Liver (tissue), 7 donors: ENCODE measurements at regions not wholly inside any gene's neighbourhood (a gene's known extent, or its start where the extent isn't known, plus 50 kb on each side); places are given as distances from the start of the nearest gene placed in this dataset.

Source experiments
- DNase-seq: peaks from one replicate; pipeline ENCODE4 v3.0.0-alpha.2; 2017; ENCODE audit warnings: low spot score
- H3K27ac ChIP-seq, 2 donors: one replicate each; pipeline ENCODE4 v1.7.0; 2013; ENCODE audit warnings: inconsistent platforms in 2 of 2, low read length in 2 of 2, control low read depth in 1 of 2, low read depth in 1 of 2, mild to moderate bottlenecking in 1 of 2
- H3K27me3 ChIP-seq, 4 donors: one replicate each; pipeline versions ENCODE4 v1.6.1 to v1.7.0; 2013; ENCODE audit warnings: low read length in 3 of 4, inconsistent platforms in 1 of 4, mild to moderate bottlenecking in 1 of 4, moderate library complexity in 1 of 4; ENCODE audit not compliant: control insufficient read depth in 4 of 4, insufficient read depth in 4 of 4
- H3K36me3 ChIP-seq, 4 donors: one replicate each; pipeline versions ENCODE4 v1.6.1 to v1.7.0; 2013; ENCODE audit warnings: low read length in 3 of 4, mild to moderate bottlenecking in 3 of 4, low read depth in 1 of 4, moderate library complexity in 1 of 4; ENCODE audit not compliant: control insufficient read depth in 4 of 4, insufficient read depth in 3 of 4
- H3K4me1 ChIP-seq, 4 donors: one replicate each; pipeline versions ENCODE4 v1.6.1 to v1.7.0; 2013; ENCODE audit warnings: low read length in 3 of 4, mild to moderate bottlenecking in 3 of 4, moderate library complexity in 1 of 4; ENCODE audit not compliant: control insufficient read depth in 4 of 4, insufficient read depth in 4 of 4
- H3K4me3 ChIP-seq, 3 donors: one replicate each; pipeline versions ENCODE4 v1.6.1 to v1.7.0; 2013; ENCODE audit warnings: low read length in 3 of 3, control low read depth in 1 of 3, low read depth in 1 of 3, mild to moderate bottlenecking in 1 of 3
- H3K9ac ChIP-seq, 2 donors: one replicate each; pipeline ENCODE4 v1.7.0; 2013; ENCODE audit warnings: low read length in 2 of 2, mild to moderate bottlenecking in 2 of 2, moderate library complexity in 2 of 2, control low read depth in 1 of 2, low read depth in 1 of 2
- H3K9me3 ChIP-seq, 4 donors: one replicate each; pipeline versions ENCODE4 v1.6.1 to v1.7.0; 2013; ENCODE audit warnings: low read length in 3 of 4; ENCODE audit not compliant: control insufficient read depth in 4 of 4
- EGR1 ChIP-seq, 2 donors: IDR thresholded peaks; 2 replicates each; pipeline ENCODE4 v1.6.1; 2016 to 2018; ENCODE audit warnings: antibody characterized with exemption in 2 of 2, low read depth in 2 of 2
- FOXA1 ChIP-seq: IDR thresholded peaks from 2 replicates; pipeline ENCODE4 v1.6.1; 2016; ENCODE audit warnings: antibody characterized with exemption
- GABPA ChIP-seq, 2 donors: IDR thresholded peaks in 1 of 2; conservative IDR thresholded peaks in 1 of 2; 2 replicates each; pipeline ENCODE4 v1.6.1; 2016; ENCODE audit warnings: antibody characterized with exemption in 2 of 2, mild to moderate bottlenecking in 1 of 2, moderate library complexity in 1 of 2
- HNF4A ChIP-seq, 2 donors: conservative IDR thresholded peaks; 2 replicates each; pipeline ENCODE4 v1.6.1; 2016; ENCODE audit warnings: antibody characterized with exemption in 2 of 2, mild to moderate bottlenecking in 2 of 2
- HNF4G ChIP-seq: IDR thresholded peaks from 2 replicates; pipeline ENCODE4 v1.6.1; 2016; ENCODE audit warnings: antibody characterized with exemption
- JUND ChIP-seq, 2 donors: IDR thresholded peaks; 2 replicates each; pipeline ENCODE4 v1.6.1; 2016; ENCODE audit warnings: antibody characterized with exemption in 2 of 2
- NR2F2 ChIP-seq: IDR thresholded peaks from 2 replicates; pipeline ENCODE4 v1.6.1; 2016; ENCODE audit warnings: antibody characterized with exemption
- RAD21 ChIP-seq, 2 donors: IDR thresholded peaks; 2 replicates each; pipeline ENCODE4 v1.6.1; 2016; ENCODE audit warnings: antibody characterized with exemption in 2 of 2, mild to moderate bottlenecking in 2 of 2
- RXRA ChIP-seq, 2 donors: IDR thresholded peaks; 2 replicates each; pipeline ENCODE4 v1.6.1; 2017 to 2018; ENCODE audit warnings: antibody characterized with exemption in 2 of 2, mild to moderate bottlenecking in 1 of 2
- SP1 ChIP-seq: IDR thresholded peaks from 2 replicates; pipeline ENCODE4 v1.6.1; 2018; ENCODE audit warnings: antibody characterized with exemption, mild to moderate bottlenecking
- TAF1 ChIP-seq: conservative IDR thresholded peaks from 2 replicates; pipeline ENCODE4 v1.6.1; 2016; ENCODE audit warnings: antibody characterized with exemption, mild to moderate bottlenecking
- YY1 ChIP-seq: IDR thresholded peaks from 2 replicates; pipeline ENCODE4 v1.6.1; 2016; ENCODE audit warnings: antibody characterized with exemption, mild to moderate bottlenecking
- WGBS: extraction: QIAGEN DNeasy Blood & Tissue Kit; methylation state at CpG from one replicate; pipeline ENCODE4 v1.1.7; 2013; 5-methylcytosine and 5-hydroxymethylcytosine counted together
- TF ChIP-seq, protein P1 (sequence below): IDR thresholded peaks from 2 replicates; pipeline ENCODE4 v1.6.1; 2016; ENCODE audit warnings: antibody characterized with exemption
- TF ChIP-seq, protein P2 (sequence below): IDR thresholded peaks from 2 replicates; pipeline ENCODE4 v1.6.1; 2016; ENCODE audit warnings: antibody characterized with exemption
- TF ChIP-seq, protein P3 (sequence below): IDR thresholded peaks from 2 replicates; pipeline ENCODE4 v1.6.1; 2016; ENCODE audit warnings: antibody characterized with exemption, mild to moderate bottlenecking
- donor health status: healthy.
- donor health status: healthy.
- donor health status: healthy.
- donor health status: healthy.

DNA sequence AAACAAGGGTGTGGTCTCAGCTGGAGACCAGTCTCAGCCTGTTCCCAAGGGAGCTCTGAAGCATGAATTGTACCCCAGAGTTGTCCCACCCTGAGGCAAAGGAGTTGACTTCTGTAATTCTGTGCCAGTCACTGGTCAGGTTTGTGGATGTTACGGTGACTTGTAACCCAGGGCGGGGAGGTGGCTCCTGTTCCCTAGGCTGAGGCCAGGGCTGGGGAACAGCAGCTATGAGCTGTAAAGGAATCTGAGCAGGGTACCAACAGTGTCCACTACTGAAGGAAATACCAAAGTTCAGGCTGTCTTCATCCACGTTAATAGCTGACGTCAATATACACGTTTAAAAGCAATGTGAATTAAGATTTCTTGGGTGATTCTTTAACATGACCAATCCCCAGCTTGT, 266.2 kb downstream of the ABHD5 start:
- DNase-seq, result no peak
- no peak overlapping the region for H3K9ac ChIP-seq
- peaks cover 0 to 3% (median 0%) of the 10 kb centered on the region in 4 donors for H3K27me3 ChIP-seq
- TF ChIP-seq GABPA (IDR thresholded peaks at IDR 0.05 in 1 of 2, conservative IDR thresholded peaks at IDR 0.05 in 1 of 2) (no peak), HNF4G (no peak), SP1 (no peak), RAD21 (IDR thresholded peaks at IDR 0.05) (no peak)
- TF ChIP-seq, protein P1, sequence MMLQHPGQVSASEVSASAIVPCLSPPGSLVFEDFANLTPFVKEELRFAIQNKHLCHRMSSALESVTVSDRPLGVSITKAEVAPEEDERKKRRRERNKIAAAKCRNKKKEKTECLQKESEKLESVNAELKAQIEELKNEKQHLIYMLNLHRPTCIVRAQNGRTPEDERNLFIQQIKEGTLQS, result no peak
- no peaks in the 10 kb centered on the region for H3K36me3 ChIP-seq
- no peak overlapping the region for H3K4me3 ChIP-seq
- H3K9me3 ChIP-seq, result no peaks in the 10 kb centered on the region
- no peak overlapping the region for H3K27ac ChIP-seq
- no peaks in the 10 kb centered on the region for H3K4me1 ChIP-seq
- 74% methylated on average over 5 of the region's 5 CpGs for WGBS

DNA sequence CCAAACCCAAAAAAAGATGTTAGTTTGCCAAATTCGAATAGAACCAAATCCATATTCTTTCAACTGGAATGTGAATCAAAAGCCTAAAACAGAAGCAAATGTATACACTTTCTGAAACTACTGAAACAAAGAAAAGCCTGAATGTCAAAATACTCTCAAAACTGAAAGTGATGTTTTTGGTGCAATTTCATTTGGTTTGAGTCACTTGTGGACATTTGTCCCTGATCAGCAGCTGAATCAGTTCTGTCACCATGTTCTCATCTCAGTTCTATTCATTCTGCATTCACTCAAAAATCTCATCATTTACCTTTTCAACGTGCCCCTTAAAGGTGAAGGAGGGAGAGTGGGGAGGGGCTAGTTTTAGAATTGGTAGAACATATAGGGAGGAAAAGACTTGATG, 266.8 kb downstream of the ABHD5 start:
- TF ChIP-seq YY1 (no peak), FOXA1 (no peak), TAF1 (no peak), NR2F2 (no peak), SP1 (no peak), HNF4A (conservative IDR thresholded peaks at IDR 0.05) (no peak)
- H3K27ac ChIP-seq, result no peak overlapping the region
- H3K27me3 ChIP-seq, result peaks cover 0 to 3% (median 0%) of the 10 kb centered on the region in 4 donors
- DNase-seq, result no peak
- no peak overlapping the region for H3K9ac ChIP-seq
- no peaks in the 10 kb centered on the region for H3K36me3 ChIP-seq
- H3K9me3 ChIP-seq, result no peaks in the 10 kb centered on the region
- H3K4me1 ChIP-seq, result no peaks in the 10 kb centered on the region
- 52% methylated on average over 2 of the region's 2 CpGs for WGBS
- H3K4me3 ChIP-seq, result no peak overlapping the region

DNA sequence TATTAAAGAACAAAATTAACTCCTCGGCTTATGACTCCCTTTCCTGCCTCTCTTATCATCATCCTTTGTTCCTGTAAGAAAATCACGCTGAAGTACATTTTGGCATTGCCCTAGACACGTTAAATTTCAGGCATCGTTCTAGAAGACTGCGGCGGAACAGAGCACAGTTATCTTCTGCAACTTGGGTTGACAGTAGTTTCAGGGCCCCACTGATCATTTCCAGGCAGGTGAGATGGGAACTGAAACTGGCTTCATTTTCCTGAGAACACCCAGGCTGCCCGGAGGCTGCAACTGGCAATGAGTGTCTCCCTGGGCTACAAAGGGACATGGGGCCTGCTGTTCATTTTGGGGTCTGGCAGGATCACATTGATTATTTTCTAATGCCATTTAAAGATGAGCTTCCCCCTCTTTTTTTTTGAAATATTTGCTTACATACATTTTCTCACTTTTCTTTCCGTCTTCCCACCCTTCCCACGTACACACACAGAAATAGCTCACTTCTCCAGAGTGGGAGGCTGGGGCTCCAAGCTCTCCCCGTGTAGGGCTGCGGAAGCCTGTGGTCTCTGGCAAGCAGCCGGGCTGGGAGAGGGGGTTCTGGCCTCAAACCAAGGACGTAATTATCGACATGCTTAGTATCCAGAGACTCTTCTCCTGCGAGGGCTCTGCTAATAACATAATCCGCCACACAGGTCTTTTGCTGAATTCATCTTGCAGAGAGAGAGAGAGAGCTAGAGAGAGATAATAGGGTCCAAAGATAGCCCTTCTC, 267.4 kb downstream of the ABHD5 start:
- Histone ChIP-seq H3K9me3 (no peaks in the 10 kb centered on the region), H3K27ac (no peak overlapping the region), H3K36me3 (no peaks in the 10 kb centered on the region), H3K4me1 (no peaks in the 10 kb centered on the region), H3K27me3 (peaks cover 0 to 3% (median 0%) of the 10 kb centered on the region in 4 donors), H3K4me3 (no peak overlapping the region), H3K9ac (no peak overlapping the region)
- no peak for TF ChIP-seq JUND (IDR thresholded peaks at IDR 0.05)
- TF ChIP-seq GABPA (IDR thresholded peaks at IDR 0.05 in 1 of 2, conservative IDR thresholded peaks at IDR 0.05 in 1 of 2), result no peak
- TF ChIP-seq TAF1, result no peak
- TF ChIP-seq NR2F2, result no peak
- no peak for TF ChIP-seq RXRA (IDR thresholded peaks at IDR 0.05)
- TF ChIP-seq, protein P2, sequence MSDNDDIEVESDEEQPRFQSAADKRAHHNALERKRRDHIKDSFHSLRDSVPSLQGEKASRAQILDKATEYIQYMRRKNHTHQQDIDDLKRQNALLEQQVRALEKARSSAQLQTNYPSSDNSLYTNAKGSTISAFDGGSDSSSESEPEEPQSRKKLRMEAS, result no peak
- TF ChIP-seq YY1, result no peak
- no peak for TF ChIP-seq FOXA1
- TF ChIP-seq EGR1 (IDR thresholded peaks at IDR 0.05; ENCODE audit: low read depth in 2 of 2), result no peak
- TF ChIP-seq SP1, result no peak
- TF ChIP-seq, protein P1, result no peak
- TF ChIP-seq, protein P3, sequence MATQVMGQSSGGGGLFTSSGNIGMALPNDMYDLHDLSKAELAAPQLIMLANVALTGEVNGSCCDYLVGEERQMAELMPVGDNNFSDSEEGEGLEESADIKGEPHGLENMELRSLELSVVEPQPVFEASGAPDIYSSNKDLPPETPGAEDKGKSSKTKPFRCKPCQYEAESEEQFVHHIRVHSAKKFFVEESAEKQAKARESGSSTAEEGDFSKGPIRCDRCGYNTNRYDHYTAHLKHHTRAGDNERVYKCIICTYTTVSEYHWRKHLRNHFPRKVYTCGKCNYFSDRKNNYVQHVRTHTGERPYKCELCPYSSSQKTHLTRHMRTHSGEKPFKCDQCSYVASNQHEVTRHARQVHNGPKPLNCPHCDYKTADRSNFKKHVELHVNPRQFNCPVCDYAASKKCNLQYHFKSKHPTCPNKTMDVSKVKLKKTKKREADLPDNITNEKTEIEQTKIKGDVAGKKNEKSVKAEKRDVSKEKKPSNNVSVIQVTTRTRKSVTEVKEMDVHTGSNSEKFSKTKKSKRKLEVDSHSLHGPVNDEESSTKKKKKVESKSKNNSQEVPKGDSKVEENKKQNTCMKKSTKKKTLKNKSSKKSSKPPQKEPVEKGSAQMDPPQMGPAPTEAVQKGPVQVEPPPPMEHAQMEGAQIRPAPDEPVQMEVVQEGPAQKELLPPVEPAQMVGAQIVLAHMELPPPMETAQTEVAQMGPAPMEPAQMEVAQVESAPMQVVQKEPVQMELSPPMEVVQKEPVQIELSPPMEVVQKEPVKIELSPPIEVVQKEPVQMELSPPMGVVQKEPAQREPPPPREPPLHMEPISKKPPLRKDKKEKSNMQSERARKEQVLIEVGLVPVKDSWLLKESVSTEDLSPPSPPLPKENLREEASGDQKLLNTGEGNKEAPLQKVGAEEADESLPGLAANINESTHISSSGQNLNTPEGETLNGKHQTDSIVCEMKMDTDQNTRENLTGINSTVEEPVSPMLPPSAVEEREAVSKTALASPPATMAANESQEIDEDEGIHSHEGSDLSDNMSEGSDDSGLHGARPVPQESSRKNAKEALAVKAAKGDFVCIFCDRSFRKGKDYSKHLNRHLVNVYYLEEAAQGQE, result no peak
- no peak for TF ChIP-seq HNF4A (conservative IDR thresholded peaks at IDR 0.05)
- WGBS, result 77% methylated on average over 16 of the region's 16 CpGs
- DNase-seq, result no peak
